Fibroblast of skin of left biceps (primary cell): ENCODE measurements at regions not wholly inside any gene's neighbourhood (a gene's known extent, or its start where the extent isn't known, plus 50 kb on each side); places are given as distances from the start of the nearest gene placed in this dataset.
"Not testable (repeated sequence)": the region's sequence is repeated elsewhere in the genome, so short reads cannot be mapped to it uniquely, and the experiment has no call there.

Experiments used
- DNase-seq, 2 experiments: peaks; one replicate each; pipeline ENCODE4 v3.0.0-alpha.2; 2013; ENCODE audit warnings: low read depth in 2 of 2

DNA sequence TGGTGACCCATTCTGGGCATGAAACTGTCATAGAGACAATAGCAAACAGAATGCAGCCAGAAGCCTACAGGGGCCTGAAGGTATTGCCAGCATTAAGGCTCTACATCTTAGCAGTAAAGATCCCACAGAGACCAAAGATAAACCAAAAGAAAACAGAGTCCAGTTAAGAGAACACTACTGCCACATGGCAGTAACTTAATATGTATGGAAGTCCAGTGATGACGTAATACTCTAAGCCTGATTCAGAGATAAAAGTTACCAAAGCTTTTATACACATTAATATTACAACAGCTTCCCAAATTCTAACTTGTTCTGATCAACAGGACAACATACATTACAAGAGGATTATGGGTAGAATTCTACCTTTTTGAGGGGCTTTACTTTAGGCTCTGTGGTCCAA lies 371.5 kb downstream of the PRELID2 start:
- no peak for DNase-seq

DNA sequence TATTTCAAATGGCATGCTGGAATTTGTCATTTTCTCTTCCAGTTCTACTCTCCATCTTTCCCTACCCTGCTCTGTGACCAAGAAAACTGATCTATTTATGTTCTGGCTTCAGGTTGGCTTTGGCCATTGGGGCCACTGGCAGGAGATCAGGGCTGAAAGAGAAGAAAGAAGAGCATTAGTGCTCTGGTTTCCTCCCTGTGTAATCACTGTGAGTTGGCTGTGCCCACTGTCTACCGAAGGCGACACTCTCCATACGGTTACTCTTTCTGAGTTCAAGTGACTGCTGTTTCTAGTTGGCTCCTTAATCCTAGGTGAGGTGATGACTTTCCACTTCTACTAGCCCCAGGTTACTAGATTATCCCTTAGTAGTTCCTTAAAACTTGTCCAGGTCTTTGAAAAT lies 372.6 kb downstream of the PRELID2 start:
- no peak for DNase-seq

DNA sequence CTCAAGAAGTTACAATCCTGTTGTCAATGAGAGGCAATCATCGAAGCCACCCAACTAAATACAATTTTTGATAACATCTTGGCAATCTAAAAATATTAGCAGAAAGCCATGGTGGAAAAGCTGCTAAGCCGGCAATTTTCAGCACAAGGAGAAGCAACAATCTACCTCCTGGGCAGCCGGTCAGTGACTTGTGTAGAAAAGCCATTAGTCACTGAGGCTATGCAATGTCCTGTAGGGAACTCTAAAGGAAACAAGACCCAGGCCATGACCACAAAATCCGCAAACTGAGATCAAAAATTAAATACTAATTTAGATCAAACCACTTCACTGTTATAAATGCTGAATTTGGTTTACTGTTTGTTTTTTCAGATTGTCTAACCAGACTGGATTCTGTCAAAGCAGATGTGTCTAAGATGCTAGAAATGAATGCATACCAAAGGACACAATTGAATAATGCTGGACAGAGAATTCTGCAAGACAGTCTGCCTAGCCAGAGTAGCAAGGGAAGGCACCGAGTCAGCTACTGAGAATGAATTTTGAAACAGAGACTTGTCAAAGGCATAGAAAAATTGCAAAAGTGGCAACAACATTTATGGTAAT lies 384.8 kb downstream of the PRELID2 start:
- no peak for DNase-seq

GRCh38 chr5:145449794-145450193 lies 385.3 kb downstream of the PRELID2 start:
- no peak for DNase-seq

GRCh38 chr5:145446875-145447274 lies 388.3 kb downstream of the PRELID2 start:
- DNase-seq, result not testable (repeated sequence)

- DNase-seq, result no peak
Observed at GRCh38 chr5:145446412-145446811, 388.7 kb downstream of the PRELID2 start.

GRCh38 chr5:145445027-145445426 lies 390.1 kb downstream of the PRELID2 start:
- DNase-seq, result no peak

DNA sequence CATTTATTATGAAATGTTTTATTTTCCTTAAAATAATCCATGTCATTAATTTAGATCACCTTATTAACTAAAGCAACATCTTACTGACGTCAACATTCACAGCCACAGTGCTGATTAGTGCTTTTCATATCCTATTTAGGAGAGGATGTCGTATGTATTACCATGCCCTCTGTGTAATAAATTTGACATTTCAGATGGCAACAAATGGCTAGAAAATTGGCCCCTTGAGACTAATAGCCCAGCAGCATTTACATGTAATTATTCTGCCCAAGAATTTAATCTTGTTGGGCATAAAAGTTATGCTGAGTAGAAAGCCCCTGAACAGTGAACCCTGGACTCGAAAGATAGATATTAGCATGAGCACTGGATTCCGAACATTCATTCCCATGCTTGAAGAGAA lies 391.2 kb downstream of the PRELID2 start:
- DNase-seq, result no peak

GRCh38 chr5:145443366-145443765 lies 391.8 kb downstream of the PRELID2 start:
- no peak for DNase-seq

- DNase-seq, result not testable (repeated sequence)
Observed at GRCh38 chr5:145442661-145443060, 392.5 kb downstream of the PRELID2 start.

DNA sequence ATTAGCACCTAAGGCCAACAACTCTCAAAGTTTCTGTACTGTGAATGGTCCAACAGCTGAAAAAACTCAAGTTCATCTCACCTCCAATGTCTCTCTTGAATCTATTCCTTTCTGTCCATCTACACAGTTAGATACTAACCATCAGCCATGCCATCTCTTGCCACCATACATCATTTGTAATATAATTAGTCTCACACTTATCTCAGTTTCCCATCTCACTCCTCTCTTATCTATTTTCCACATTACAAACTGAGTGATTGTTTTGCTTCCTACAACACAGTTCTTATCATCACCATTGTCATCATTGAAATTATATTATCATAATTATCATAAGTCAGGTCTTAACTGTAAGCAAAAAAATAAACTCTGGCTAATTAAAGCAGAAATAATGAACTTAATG lies 393.9 kb downstream of the PRELID2 start:
- no peak for DNase-seq

GRCh38 chr5:145437627-145438026 lies 397.5 kb downstream of the PRELID2 start:
- no peak for DNase-seq

- DNase-seq, result no peak
Observed at GRCh38 chr5:145433077-145433476, 402.1 kb downstream of the PRELID2 start.

- DNase-seq, result no peak
Observed at GRCh38 chr5:145429170-145429569, 406.0 kb downstream of the PRELID2 start.

- no peak for DNase-seq
Observed at GRCh38 chr5:145408048-145408341, 427.1 kb downstream of the PRELID2 start.

GRCh38 chr5:145407300-145408047 lies 427.7 kb downstream of the PRELID2 start:
- no peak for DNase-seq

GRCh38 chr5:145403992-145404391 lies 431.1 kb downstream of the PRELID2 start:
- DNase-seq, result no peak

GRCh38 chr5:145396888-145397287 lies 438.3 kb downstream of the PRELID2 start:
- no peak for DNase-seq

GRCh38 chr5:145395151-145395550 lies 440.0 kb downstream of the PRELID2 start:
- DNase-seq, result not testable (repeated sequence)

GRCh38 chr5:145393426-145393825 lies 441.7 kb downstream of the PRELID2 start:
- no peak for DNase-seq

DNA sequence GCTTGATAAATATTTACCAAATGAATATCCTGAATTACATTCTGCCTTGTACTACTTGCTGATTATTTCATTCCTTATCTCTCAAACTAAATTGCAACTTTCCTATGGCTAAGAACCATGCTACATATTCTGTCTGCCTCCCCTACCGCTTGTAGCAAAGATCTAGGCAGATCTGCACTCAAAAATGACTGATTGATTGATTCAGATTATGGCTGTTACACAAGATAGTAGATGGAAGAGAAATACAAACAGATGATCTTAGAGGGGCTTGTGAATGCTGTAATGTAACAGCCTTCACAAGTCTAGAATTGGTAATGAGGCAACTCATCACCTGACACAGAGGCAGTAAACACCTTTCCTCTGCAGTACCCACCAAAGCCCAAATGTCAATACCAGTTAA lies 446.1 kb downstream of the PRELID2 start:
- no peak for DNase-seq

- no peak for DNase-seq
Observed at GRCh38 chr5:145385276-145385675, 449.9 kb downstream of the PRELID2 start.

DNA sequence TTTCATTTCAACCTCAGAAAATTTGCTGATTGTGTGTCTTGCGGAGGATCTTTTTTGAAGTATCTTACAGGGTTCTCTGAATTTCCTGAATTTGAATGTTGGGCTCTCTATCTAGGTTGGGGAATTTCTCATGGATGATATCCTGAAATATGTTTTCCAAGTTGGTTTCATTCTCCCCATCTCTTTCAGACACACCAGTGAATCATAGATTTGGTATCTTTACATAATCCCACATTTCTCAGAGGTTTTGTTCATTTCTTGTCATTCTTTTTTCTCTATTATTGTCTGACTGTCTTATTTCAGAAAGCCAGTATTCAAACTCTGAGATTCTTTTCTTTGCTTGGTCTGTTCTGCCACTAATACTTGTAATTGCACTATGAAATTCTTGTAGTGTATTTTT lies 456.9 kb downstream of the PRELID2 start:
- no peak for DNase-seq

DNA sequence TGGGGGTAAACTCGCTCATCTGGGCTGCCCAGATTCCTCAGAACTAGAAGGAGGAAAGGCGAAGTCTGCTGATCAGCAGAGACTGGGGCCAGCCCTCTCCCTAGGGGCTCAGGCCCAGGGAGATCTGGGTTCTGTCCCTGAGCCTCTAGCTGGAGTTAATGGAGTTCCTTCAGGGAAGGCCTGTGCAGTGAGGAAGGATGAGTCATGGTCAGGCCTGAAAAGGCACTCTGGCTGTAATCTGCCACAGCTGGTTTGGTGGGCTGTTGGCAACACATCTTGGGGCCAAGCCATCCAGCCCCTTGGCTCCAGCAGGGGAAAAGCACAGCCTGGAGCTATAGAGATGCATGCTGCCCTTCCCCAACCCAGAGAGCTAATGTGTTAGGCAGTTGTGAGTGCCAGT lies 459.6 kb downstream of the PRELID2 start:
- no peak for DNase-seq
